ENCODE measurements at regions not wholly inside any gene's neighbourhood (a gene's known extent, or its start where the extent isn't known, plus 50 kb on each side); places are given as distances from the start of the nearest gene placed in this dataset.

- TF ChIP-seq CTCF (IDR thresholded peaks at IDR 0.05; ENCODE audit: control extremely low read depth in 1 of 3, insufficient read depth in 1 of 3, low read depth in 1 of 3, low read length in 3 of 3) (no peak), CBX8 (IDR thresholded peaks at IDR 0.05; ENCODE audit: borderline replicate concordance, low read depth, low read length) (no peak), RFX5 (IDR thresholded peaks at IDR 0.05; ENCODE audit: borderline replicate concordance, low read depth, low read length) (no peak), POLR2A (IDR thresholded peaks at IDR 0.05; ENCODE audit: control extremely low read depth in 1 of 2, low read depth in 2 of 2, low read length in 2 of 2) (no peak), ZNF274 (IDR thresholded peaks at IDR 0.05; ENCODE audit: borderline replicate concordance, extremely low read depth, low read length) (no peak), FOSL1 (IDR thresholded peaks at IDR 0.05; ENCODE audit: insufficient read depth, low read depth, low read length) (no peak), MAX (IDR thresholded peaks at IDR 0.05) (no peak), SIX5 (IDR thresholded peaks at IDR 0.05; ENCODE audit: low read depth, low read length) (no peak)
These were observed 55.9 kb upstream of the NUP160 start (continued) for GRCh38 chr11:47904048-47904447.

Data from H1 (cell line).